ENCODE measurements at regions not wholly inside any gene's neighbourhood (a gene's known extent, or its start where the extent isn't known, plus 50 kb on each side); places are given as distances from the start of the nearest gene placed in this dataset.

DNA sequence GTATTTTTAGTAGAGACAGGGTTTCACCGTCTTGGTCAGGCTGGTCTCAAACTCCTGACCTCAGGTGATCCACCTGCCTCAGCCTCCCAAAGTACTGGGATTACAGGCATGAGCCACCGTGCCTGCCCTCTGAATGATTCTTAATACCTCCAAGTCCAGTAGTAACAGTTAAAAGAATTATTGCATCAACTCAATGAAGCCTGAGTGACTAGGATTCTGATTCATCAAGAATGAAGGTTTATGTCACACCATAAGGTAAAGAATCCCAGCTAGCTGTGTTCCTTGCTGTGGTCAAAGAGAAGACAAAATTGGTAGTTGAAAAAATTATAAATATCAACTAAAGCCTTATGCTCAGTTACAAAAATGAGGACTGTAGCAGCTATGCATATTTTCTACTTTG, 81.2 kb upstream of the ABCC4 start:
- DNase-seq = no peak
- H3K23ac ChIP-seq (ENCODE audit: low read length) = no peak overlapping the region
- no peak overlapping the region for H3K18ac ChIP-seq (ENCODE audit: low read length)
- no peak overlapping the region for H2BK12ac ChIP-seq (ENCODE audit: low read length)
- no peak overlapping the region for H3K4ac ChIP-seq (ENCODE audit: low read depth, low read length)
- peaks cover 0 to 3% of the 10 kb centered on the region in 2 experiments for H3K4me1 ChIP-seq (ENCODE audit: control insufficient read depth in 1 of 2, insufficient read depth in 2 of 2, low read length in 2 of 2)
- no peak overlapping the region for H3K4me2 ChIP-seq (ENCODE audit: low read length)
- H3K79me1 ChIP-seq (ENCODE audit: low read length) = no peaks in the 10 kb centered on the region
- H4K91ac ChIP-seq (ENCODE audit: low read depth, low read length) = no peak overlapping the region
- WGBS (ENCODE audit: extremely low coverage, insufficient coverage, insufficient read length) = no CpG with 5 or more reads among the region's 2 CpGs
- H3K4me3 ChIP-seq (ENCODE audit: low read depth, low read length) = no peak overlapping the region
- no peak overlapping the region for H3K14ac ChIP-seq (ENCODE audit: low read length)
- peaks cover 1% of the 10 kb centered on the region for H3K9me3 ChIP-seq (ENCODE audit: insufficient read depth, low read depth, low read length)
- H2AK5ac ChIP-seq (ENCODE audit: low read length) = no peak overlapping the region
- H3K27ac ChIP-seq (ENCODE audit: low read depth, low read length) = no peak overlapping the region
- no peaks in the 10 kb centered on the region for H3K36me3 ChIP-seq (ENCODE audit: control insufficient read depth in 1 of 2, insufficient read depth in 2 of 2, low read length in 2 of 2)
- H4K8ac ChIP-seq (ENCODE audit: low read depth, low read length) = no peak overlapping the region
- H2BK120ac ChIP-seq (ENCODE audit: insufficient read depth, low read length, poor library complexity) = no peak overlapping the region
- H3K27me3 ChIP-seq (ENCODE audit: insufficient read depth, low read length) = no peaks in the 10 kb centered on the region
- no peaks in the 10 kb centered on the region for H3K79me2 ChIP-seq (ENCODE audit: control insufficient read depth, insufficient read depth, low read length, poor library complexity)
- no peak overlapping the region for H4K12ac ChIP-seq (ENCODE audit: low read depth, low read length)
- no peak overlapping the region for H2AFZ ChIP-seq (ENCODE audit: insufficient read depth, low read length, poor library complexity)
- H2BK5ac ChIP-seq (ENCODE audit: low read depth, low read length, poor library complexity) = no peak overlapping the region
- H3K9ac ChIP-seq (ENCODE audit: low read length) = no peak overlapping the region

- Histone ChIP-seq H4K12ac (ENCODE audit: low read depth, low read length) (no peak overlapping the region), H3K23ac (ENCODE audit: low read length) (no peak overlapping the region), H3K36me3 (ENCODE audit: control insufficient read depth in 1 of 2, insufficient read depth in 2 of 2, low read length in 2 of 2) (no peaks in the 10 kb centered on the region), H3K14ac (ENCODE audit: low read length) (no peak overlapping the region), H2AFZ (ENCODE audit: insufficient read depth, low read length, poor library complexity) (no peak overlapping the region), H3K4ac (ENCODE audit: low read depth, low read length) (no peak overlapping the region), H3K4me2 (ENCODE audit: low read length) (no peak overlapping the region), H2BK5ac (ENCODE audit: low read depth, low read length, poor library complexity) (no peak overlapping the region), H3K18ac (ENCODE audit: low read length) (no peak overlapping the region), H3K27me3 (ENCODE audit: insufficient read depth, low read length) (no peaks in the 10 kb centered on the region), H3K79me1 (ENCODE audit: low read length) (no peaks in the 10 kb centered on the region), H4K91ac (ENCODE audit: low read depth, low read length) (no peak overlapping the region), H2BK12ac (ENCODE audit: low read length) (no peak overlapping the region), H4K8ac (ENCODE audit: low read depth, low read length) (no peak overlapping the region), H2AK5ac (ENCODE audit: low read length) (no peak overlapping the region), H3K79me2 (ENCODE audit: control insufficient read depth, insufficient read depth, low read length, poor library complexity) (no peaks in the 10 kb centered on the region), H3K9me3 (ENCODE audit: insufficient read depth, low read depth, low read length) (peaks cover 1% of the 10 kb centered on the region), H3K4me3 (ENCODE audit: low read depth, low read length) (no peak overlapping the region), H2BK120ac (ENCODE audit: insufficient read depth, low read length, poor library complexity) (no peak overlapping the region), H3K9ac (ENCODE audit: low read length) (no peak overlapping the region), H3K4me1 (ENCODE audit: control insufficient read depth in 1 of 2, insufficient read depth in 2 of 2, low read length in 2 of 2) (peaks cover 0 to 3% of the 10 kb centered on the region in 2 experiments), H3K27ac (ENCODE audit: low read depth, low read length) (no peak overlapping the region)
- WGBS (ENCODE audit: extremely low coverage, insufficient coverage, insufficient read length) = no CpG with 5 or more reads among the region's 4 CpGs
- no peak for DNase-seq
Measured at GRCh38 chr13:95382916-95383315, 81.7 kb upstream of the ABCC4 start.

DNA sequence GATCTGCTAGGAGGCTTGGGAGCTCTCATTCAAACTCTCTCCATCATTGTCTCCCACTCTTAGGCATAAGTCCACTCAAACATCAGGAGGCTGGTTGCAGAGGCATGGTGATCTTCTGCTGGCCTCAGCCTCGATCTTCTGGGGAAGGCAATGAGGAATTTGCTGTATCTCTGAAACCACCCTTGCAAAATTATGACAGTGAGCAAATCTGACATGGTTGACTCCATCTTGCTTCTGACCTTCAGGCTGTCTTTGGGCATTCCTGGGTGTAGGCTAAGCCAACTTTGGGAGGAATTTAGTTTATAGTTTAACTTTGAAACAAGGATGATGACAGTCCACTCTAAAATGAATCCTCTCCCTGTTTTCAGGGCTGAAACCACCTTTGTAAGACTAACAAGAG, 84.1 kb upstream of the ABCC4 start:
- Histone ChIP-seq H4K8ac (ENCODE audit: low read depth, low read length) (no peak overlapping the region), H3K4me3 (ENCODE audit: low read depth, low read length) (no peak overlapping the region), H3K79me2 (ENCODE audit: control insufficient read depth, insufficient read depth, low read length, poor library complexity) (no peaks in the 10 kb centered on the region), H3K4me1 (ENCODE audit: control insufficient read depth in 1 of 2, insufficient read depth in 2 of 2, low read length in 2 of 2) (peaks cover 0 to 2% of the 10 kb centered on the region in 2 experiments), H3K9me3 (ENCODE audit: insufficient read depth, low read depth, low read length) (peaks cover 1% of the 10 kb centered on the region), H2BK120ac (ENCODE audit: insufficient read depth, low read length, poor library complexity) (no peak overlapping the region), H3K27me3 (ENCODE audit: insufficient read depth, low read length) (no peaks in the 10 kb centered on the region), H2AK5ac (ENCODE audit: low read length) (no peak overlapping the region), H2BK12ac (ENCODE audit: low read length) (no peak overlapping the region), H3K27ac (ENCODE audit: low read depth, low read length) (no peak overlapping the region), H2BK5ac (ENCODE audit: low read depth, low read length, poor library complexity) (no peak overlapping the region), H3K4ac (ENCODE audit: low read depth, low read length) (no peak overlapping the region), H2AFZ (ENCODE audit: insufficient read depth, low read length, poor library complexity) (no peak overlapping the region), H3K9ac (ENCODE audit: low read length) (no peak overlapping the region), H3K14ac (ENCODE audit: low read length) (no peak overlapping the region), H4K91ac (ENCODE audit: low read depth, low read length) (no peak overlapping the region), H3K18ac (ENCODE audit: low read length) (no peak overlapping the region), H4K12ac (ENCODE audit: low read depth, low read length) (no peak overlapping the region), H3K4me2 (ENCODE audit: low read length) (no peak overlapping the region), H3K36me3 (ENCODE audit: control insufficient read depth in 1 of 2, insufficient read depth in 2 of 2, low read length in 2 of 2) (no peaks in the 10 kb centered on the region), H3K23ac (ENCODE audit: low read length) (no peak overlapping the region), H3K79me1 (ENCODE audit: low read length) (no peaks in the 10 kb centered on the region)
- no CpG with 5 or more reads among the region's 1 CpG for WGBS (ENCODE audit: extremely low coverage, insufficient coverage, insufficient read length)
- DNase-seq = no peak

DNA sequence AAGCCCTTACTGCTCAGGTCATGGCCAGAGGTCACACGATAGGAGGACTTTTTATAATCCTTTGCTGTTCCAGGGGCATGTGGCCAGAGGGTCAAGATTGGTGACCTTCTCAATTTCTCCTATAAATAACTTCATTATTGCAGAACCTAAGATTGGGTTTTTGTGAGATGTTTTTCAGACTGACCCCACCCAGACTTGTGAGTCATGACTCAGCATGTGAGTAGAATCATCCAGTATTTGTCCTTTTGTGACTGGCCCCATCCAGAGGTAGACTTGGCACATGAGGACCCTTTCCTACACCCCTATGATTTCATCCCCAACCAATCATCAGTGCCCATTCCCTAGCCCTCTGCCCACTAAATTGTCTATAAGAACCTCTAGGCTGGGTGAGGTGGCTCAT, 84.5 kb upstream of the ABCC4 start:
- Histone ChIP-seq H2AK5ac (ENCODE audit: low read length) (no peak overlapping the region), H3K4me2 (ENCODE audit: low read length) (no peak overlapping the region), H3K4me3 (ENCODE audit: low read depth, low read length) (no peak overlapping the region), H3K4ac (ENCODE audit: low read depth, low read length) (no peak overlapping the region), H3K23ac (ENCODE audit: low read length) (no peak overlapping the region), H3K14ac (ENCODE audit: low read length) (no peak overlapping the region), H2AFZ (ENCODE audit: insufficient read depth, low read length, poor library complexity) (no peak overlapping the region), H3K79me1 (ENCODE audit: low read length) (no peaks in the 10 kb centered on the region), H2BK12ac (ENCODE audit: low read length) (no peak overlapping the region), H3K79me2 (ENCODE audit: control insufficient read depth, insufficient read depth, low read length, poor library complexity) (no peaks in the 10 kb centered on the region), H4K91ac (ENCODE audit: low read depth, low read length) (no peak overlapping the region), H3K18ac (ENCODE audit: low read length) (no peak overlapping the region), H3K9me3 (ENCODE audit: insufficient read depth, low read depth, low read length) (peaks cover 1% of the 10 kb centered on the region), H2BK120ac (ENCODE audit: insufficient read depth, low read length, poor library complexity) (no peak overlapping the region), H3K4me1 (ENCODE audit: control insufficient read depth in 1 of 2, insufficient read depth in 2 of 2, low read length in 2 of 2) (no peaks in the 10 kb centered on the region), H3K27ac (ENCODE audit: low read depth, low read length) (no peak overlapping the region), H3K27me3 (ENCODE audit: insufficient read depth, low read length) (no peaks in the 10 kb centered on the region), H3K36me3 (ENCODE audit: control insufficient read depth in 1 of 2, insufficient read depth in 2 of 2, low read length in 2 of 2) (no peaks in the 10 kb centered on the region), H4K12ac (ENCODE audit: low read depth, low read length) (no peak overlapping the region), H2BK5ac (ENCODE audit: low read depth, low read length, poor library complexity) (no peak overlapping the region), H3K9ac (ENCODE audit: low read length) (no peak overlapping the region), H4K8ac (ENCODE audit: low read depth, low read length) (no peak overlapping the region)
- WGBS (ENCODE audit: extremely low coverage, insufficient coverage, insufficient read length) = no CpG with 5 or more reads among the region's 1 CpG
- DNase-seq = no peak
